Stimulated activated CD4-positive, alpha-beta T cell treated with anti-CD3 and anti-CD28 coated beads, Interleukin-4, amount 100 ng/mL, for 4 hours (primary cell): ENCODE measurements at regions not wholly inside any gene's neighbourhood (a gene's known extent, or its start where the extent isn't known, plus 50 kb on each side); places are given as distances from the start of the nearest gene placed in this dataset.

ENCODE experiments used
- DNase-seq, 2 experiments: peaks; one replicate each; pipeline ENCODE4 v3.0.0-alpha.2; 2020

DNA sequence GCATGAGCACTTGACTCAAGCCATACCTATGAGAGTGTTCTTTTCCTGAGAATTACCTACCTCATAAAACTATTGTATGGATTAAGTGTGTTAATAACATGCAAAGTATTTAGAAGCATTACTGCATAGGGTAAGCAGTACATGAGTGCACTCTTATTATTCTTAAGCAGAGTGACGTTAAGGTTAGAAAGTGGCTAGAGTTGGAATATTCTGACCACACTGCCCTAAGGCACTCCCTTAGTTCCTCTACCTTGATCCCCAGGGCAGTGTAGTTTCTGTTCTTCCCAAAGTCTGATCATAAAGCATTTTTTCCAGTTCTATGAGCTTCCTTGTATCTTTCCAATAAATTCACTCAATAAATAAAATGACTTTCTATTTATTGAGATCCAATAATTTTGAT is 189.2 kb downstream of the PCSK1 start:
- no peak for DNase-seq

DNA sequence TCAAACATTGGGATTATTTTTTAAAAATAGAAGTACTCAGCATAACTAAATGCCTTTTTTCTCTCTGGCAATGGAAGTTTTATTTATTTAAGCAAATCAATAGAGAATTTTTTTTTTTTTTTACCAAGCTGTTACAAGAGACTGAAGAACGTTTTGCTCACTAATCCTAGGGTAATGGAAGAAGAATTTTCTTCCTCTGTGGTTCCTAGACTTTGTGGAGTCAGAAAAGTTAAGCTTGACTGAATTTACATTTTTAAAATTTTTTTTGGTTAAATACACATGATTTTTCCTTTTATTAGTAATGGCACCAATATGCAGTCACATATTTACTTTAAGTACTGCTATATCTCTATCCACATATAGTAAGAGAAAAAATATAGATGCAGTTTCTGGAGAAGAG is 189.8 kb downstream of the PCSK1 start:
- no peak for DNase-seq

DNA sequence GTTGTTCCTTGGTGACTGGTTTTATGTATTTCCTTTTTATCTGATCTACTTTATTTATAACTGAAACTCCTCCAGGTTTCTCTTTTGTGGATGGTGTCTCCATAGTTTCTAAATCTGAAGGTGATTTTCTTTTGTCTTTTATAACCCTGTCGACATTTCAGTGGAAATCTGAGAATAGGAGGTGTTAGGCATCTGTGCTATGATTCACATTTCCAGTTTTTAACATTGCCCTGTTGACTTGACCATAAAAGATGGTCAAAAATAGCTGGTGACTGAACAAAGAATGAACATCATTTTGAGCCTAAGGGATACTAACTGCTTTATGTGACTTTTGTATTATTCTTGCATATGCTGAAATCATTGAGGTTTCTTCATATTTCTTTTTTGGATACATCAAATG is 190.5 kb downstream of the PCSK1 start:
- no peak for DNase-seq

DNA sequence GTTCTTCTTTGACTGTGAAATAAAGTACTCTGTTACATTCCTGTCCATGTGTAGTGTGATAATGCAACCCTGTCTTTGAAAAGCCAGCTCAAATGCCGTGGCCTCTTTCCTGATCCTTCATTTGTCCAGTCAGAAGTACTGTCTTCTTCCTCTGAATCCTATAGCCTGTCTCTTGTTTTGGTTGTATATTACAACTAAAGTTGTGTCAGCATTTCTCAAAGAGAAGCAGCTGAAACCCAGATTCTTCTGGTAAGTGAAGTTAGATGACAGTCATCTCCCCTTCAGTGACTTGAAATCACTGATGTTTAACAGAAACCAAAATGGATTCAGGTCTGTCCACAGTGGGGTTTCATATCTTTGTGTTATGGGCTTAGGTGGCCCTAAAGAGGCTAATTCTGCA is 196.2 kb downstream of the PCSK1 start:
- DNase-seq, result no peak

DNA sequence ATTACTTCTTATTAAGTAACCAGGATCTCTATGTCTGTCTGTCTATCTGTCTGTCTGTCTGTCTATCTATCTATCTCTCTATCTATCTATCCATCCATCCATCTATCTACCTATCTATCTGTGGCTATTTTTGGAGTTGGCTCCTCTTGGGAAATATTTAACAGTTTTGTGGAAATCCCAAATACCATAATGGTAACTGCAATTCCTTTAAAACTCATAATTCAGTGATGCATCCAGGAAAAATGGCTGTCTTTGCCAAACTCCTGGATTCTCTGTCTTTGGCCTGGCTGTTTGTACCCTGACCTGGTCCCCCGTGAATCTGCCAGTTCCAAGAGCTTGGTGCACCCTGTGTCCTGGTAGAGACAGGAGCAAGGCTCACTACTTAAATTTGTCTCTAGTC is 197.0 kb downstream of the PCSK1 start:
- DNase-seq, result no peak

DNA sequence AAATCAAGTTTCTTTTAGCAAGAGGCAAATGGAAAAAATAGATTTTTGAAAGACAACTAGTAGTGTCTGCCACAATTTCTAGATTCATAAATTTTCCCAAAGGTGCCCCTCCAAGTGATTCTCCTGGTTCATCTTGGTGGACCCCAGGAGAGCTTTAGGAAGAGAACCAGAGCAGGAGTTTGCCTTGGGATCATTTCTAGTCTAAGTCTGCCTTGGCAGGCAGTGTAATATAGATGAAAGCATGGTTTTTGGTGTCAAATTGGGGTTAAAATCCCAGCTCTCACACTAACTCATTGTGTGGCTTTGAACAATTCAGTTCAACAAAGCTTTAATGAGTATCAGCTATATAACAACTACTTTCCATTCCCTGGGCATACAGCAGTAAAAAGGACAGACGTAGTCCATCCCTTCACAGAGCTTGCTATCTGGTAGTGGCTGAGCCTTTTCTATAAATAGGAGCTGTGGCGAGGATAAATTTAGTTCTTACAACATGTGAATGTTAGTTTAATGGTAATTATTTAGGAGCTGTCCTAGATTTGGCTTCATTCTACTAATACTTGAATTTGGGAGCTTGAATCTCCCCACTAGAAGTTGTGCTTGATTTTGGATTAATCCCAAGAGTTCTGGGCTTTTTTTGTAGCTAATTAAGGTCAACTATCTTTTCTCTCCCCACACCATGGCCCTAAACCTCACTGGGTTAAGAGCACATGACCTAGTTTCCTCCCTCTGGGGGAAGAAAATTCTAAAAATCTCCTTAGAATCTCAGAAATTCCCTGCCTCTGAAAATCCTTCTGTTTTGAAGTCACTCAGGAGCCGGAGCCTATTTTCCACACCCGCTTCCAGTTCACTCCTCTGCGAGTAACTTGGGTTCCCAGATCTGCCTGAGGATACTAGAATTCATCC is 197.8 kb downstream of the PCSK1 start:
- DNase-seq, result no peak

DNA sequence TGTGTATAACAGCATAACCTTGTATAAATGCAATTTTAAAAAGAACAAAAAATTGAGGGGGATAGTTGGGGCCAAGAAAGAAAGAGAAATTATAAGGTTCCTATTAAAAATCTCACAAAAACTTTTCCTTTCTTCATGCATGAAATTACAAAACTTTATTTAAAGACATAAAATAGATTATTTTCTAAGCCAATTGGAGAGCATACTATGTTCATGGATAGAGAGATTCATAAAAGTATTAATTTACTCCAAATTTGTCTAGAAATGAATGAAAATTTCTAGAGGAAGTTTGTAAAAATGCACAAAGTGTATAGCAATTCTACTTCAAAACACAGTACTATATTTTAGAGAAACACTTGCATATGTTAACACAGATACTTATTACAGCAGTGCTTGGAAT is 200.4 kb downstream of the PCSK1 start:
- no peak for DNase-seq

DNA sequence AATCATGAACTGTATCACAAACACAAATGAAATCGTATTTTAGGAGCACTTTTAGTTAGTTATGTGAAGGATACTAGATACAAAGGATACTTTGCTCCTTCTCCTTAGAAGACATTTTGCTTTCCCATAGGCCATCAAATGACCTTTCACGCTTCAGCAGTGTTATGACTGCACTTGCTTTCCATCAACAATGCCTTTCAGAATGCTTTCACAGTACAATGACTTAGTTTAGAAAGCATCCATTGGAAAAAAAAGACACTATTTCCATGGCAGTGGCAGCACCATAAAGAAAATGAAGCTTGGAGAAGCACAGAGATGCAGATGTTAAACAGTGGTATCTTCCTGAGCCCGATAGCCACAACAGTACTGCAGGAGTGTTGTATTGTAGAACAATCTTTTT is 203.9 kb downstream of the PCSK1 start:
- no peak for DNase-seq

DNA sequence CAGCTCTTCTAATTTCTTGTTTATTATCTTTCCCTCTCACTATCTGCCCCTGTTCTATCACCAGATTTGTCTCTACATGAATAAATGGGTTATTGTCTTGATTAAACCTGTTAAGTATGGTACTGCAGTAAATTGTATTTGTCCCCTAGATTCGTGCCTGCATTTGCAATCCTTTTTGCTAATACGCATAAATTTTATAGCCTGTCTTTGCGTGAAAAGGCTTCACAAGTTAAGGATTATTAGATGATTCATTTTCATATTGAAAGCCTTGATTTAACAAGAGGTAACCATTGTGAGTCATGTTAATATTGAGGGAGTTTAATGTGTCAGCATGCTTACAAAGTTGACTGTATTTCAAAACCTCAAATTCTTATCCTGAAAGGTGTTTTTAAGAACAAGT is 204.6 kb downstream of the PCSK1 start:
- no peak for DNase-seq

DNA sequence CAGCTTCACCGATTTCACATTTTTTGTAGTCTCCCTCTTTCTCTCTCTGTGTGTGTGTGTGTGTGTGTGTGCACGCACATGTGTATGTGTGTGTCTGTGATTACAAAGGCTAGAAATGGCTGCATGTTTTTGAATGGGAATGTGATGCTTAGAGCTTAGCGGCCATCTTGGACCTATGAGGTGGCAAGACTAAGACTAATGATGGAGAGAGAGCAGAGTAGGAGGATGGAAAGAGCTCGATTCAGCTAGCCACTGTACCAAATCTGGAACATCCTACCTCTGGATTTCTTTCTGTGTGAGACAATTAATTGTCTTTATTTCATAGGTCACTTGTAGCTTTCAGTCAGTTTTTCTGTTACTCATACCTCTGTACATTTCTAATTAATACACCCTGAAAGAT is 205.1 kb downstream of the PCSK1 start:
- DNase-seq, result no peak

DNA sequence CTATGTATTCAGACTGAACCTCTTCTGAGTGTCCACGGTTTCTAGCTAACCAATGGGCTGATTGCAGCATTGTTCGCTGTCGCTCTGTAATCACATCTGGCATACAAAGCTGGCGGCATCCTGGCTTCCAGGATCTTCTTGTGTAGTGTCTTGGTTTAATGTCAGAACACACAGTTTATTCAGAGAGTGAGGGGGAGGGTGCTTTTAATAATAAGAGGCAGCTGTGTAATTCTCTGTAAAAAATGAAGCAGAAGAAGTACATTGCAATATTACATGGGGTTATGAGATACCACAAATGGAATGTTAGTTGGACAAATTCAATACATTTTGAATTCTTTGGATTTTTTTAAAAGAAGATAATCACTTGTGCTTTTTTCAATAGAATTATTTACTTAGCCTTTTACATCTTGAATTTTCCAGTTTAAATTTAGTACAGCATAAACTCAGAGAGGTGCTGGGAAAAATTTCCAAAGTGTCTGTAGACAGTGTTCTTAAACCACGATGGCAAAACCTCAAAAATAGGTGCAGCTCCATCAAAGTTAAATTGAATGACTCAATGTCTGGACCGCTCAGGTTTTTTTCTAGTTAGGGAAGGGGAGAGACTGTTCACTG is 206.0 kb downstream of the PCSK1 start:
- no peak for DNase-seq

DNA sequence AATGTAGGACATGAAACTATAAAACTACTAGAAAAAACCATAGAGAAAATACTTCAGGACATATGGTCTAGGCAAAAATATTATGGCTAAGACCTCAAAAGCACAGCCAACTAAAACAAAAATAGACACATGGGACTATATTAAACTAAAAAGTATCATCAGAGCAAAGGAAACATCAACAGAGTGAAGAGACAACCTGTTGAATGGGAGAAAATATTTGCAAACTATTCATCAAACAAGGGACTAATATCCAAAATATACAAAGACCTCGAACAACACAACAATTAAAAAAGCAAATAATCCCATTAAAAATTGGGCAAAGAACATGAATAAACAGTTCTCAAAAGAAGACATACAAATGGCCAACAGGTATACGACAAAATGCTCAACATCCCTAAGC is 210.9 kb downstream of the PCSK1 start:
- DNase-seq, result no peak

DNA sequence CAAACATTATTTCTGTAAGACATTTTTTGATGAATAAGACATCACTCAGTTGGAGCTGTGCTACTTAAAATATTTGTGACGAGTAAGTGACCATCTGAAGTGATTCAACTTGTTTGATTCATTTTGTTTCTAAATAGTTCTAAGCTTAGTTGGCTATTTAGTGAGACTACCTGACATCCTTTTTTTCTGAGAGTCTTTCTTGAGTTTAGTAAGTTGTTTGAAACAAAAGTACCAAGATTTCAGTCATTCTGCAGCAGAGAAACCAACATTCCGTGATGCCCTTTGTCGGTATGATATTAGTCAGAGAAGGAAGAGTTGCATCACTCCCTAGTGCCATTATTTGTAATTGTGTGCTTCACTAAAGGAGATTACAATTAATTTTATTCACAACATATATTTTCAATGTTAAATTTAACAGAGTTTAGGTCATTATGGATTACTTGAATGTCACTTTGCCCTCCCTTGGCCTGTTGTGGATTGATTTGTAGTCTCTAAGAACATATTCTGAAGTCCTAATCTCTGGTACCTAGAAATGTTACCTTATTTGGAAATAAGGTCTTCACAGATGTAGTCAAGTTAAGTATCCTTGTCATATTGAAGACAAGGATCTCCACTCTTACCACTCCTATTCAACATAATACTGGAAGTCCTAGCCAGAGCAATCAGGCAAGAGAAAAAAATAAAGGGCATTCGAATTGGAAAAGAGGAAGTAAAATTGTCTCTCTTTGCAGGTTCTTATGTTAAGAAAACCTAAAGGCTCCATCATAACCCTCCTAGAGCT is 212.2 kb downstream of the PCSK1 start:
- no peak for DNase-seq

DNA sequence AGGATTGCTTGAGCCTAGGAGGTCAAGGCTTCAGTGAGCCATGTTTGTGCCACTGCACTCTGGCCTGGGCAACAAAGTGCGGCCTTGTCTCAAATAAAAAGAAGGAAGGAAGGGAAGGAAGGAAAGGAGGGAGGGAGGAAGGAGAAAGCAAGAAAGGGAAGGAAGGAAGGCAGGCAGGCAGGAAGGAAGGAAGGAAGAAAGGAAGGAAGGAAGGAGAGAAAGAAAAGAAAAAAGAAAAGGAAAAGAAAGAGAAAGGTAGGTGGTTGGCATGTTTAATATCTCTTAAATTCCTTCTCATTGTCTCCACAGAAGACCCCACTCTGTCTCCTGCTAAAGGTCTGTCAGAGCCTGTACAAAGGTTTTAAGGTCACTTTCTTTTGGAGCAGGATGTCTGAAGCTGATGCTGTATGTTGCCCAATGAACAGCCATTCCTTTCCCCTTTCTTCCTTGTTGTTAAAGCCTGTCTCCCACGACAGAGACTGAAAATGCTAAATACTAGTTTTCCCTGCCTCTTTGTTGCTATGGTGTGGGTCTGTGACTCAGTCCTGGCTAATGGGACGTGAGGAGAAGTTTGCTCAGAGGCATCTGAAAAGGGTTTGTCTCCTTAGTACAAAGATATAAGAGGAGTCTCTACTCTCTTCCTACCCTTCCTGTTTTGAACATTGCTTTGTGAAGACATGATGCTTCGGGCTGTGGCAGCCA is 213.3 kb downstream of the PCSK1 start:
- DNase-seq, result no peak

DNA sequence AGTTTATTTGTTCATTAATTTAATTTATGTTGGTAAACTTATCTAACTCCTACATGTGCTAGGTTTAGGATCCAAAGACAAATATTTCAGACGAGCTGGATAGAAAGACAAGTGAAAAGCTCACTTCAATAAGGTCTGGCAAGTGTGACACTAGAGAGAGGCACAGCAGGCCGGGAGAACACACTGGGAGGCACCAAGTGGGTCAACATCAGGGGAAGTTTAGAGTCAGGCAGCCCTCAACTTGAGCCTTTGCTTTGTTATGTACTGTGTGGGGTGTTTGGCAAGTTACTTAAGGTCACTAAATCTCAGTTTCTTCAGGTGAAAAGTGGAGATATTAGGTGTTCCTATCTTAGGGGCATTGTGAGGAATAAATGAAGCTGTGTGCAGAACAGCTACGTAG is 214.4 kb downstream of the PCSK1 start:
- no peak for DNase-seq

DNA sequence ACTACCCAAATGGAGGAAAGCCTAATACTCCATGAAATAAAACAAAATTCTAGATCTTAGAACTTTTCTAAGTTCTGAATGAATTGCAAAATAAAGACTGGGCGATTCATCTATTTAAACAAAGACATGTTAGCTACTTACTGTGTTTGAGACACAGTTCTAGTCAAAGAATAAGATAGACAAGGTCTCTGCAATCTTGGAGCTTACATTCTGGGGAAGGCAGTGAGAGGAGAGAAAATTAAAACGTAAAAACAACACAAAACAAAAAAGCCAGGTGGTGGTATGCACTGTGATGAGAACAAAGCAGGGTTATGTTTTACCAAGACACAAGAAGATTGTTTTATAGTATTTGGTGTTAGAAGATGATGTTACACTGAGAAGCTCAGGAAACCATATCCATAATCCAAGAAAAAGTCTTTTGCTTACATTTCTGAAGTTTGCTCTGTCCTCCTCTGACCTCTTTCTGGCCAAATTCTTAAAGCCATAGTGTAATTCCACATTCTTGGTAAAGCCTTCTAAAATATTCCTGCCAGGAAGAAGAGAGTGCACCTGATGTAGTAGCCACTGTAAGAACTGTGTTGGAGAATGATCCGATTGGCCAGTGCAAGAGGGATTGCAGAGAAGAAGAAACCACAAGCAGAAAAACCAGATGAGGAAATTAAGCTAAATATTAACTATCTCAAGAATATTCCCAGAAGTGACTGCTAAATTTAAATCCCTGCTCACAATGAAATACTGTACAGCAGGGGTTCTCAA is 218.4 kb downstream of the PCSK1 start:
- no peak for DNase-seq

DNA sequence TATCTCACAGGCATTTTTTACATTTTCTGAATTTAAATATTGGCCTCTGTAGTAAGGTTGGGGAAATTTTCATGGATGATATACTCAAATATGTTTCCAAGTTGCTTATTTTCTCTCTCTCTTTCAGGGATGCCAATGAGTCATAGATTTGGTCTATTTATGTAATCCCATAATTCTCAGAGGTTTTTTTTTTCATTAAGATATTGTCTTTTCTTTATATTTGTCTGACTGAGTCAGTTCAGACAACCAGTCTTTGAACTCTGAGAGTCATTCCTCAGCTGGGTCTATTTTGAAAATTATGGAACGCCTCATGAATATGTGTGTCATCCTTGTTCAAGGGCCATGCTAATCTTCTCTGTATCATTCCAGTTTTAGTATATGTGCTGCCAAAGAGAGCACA is 223.2 kb downstream of the PCSK1 start:
- DNase-seq, result no peak

DNA sequence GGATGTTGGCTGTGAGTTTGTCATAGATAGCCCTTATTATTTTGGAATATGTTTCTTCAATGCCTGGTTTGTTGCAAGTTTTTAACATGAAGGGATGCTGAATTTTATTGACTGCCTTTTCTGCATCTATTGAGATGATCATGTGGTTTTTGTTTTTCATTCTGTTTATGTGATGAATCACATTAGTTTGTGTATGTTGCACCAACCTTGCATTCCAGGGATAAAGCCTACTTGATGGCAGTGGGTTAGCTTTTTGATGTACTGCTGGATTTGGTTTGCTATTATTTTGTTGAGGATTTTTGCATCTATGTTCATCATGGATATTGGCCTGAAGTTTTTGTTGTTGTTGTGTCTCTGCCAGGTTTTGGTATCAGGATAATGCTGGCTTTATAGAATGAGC is 225.6 kb downstream of the PCSK1 start:
- no peak for DNase-seq

DNA sequence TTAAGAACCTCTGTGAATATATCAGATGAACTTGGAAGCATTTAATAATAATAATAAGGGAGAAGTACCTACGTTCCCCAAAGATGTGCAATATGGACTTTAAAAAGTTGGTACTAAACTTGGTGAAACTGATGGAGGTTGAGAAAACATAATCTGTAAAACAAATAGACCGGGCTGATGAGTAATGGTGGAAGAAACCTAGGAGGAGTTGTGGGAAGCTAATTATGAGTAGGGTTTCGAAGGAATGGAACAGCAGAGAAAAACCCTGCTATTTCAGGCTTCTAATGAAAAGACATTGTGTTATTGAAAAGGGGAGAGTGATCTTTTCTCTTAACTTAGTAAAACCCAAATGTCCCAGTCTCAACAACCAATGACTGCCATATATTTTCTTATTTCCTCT is 229.3 kb downstream of the PCSK1 start:
- DNase-seq, result no peak

DNA sequence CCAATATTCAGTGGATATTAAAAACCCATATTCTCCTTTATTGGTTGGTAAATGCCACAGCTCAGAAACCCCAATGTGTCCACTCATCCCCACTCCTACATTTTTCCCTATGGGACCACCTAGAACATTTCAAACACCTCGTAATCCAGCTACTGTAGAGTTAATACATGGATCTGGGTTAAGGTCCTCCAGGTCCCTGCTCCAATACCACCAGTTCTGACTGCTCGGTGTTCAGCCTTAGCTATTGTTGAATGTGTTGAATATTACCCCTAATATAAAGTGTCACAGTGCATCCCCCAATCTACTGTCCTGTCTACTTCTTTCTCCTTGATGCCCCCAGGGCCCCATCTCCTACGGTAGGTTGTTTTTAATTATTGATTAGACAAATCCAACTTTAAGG is 231.5 kb downstream of the PCSK1 start:
- no peak for DNase-seq

DNA sequence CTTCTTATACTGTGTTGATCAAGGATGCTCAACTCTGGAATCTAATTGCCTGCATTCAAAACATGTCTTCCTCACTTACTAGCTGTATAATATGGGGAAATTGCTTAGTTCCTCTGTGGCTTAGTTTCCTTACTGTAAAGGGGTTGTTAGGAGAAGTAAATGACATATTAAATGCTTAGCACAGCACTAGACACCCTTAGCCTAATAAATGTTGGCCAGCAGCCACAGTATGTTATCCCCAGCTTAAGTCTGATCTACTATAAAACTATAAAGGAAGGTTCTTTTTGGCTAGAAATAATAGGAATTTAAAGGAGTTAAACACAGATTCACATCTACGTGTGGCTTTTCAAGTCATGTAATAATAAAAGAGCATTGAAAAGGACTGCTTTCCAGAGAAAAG is 232.4 kb downstream of the PCSK1 start:
- DNase-seq, result no peak

DNA sequence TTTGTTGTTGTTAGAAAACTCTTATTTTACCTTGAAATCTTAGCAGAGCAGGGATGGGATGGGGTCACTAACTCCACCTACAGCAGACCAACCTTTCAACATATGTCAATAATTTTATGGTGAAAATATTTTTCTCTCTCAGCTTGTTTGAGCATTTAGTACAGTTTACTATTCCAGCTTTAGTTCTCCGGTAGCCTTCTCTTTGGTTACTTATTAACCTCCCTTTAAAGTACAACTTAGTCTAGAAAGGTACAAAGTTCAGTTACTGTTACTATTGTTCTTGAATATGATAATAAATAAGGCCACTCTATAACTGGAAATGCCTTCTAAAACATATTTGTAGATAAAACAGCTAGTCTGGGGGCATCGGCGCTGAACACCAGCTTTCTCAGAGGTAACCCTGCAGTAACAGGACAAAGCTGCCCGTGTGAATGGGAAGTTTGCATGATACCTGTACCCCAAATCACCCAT is 233.3 kb downstream of the PCSK1 start:
- DNase-seq, result no peak
